HG02943 (cell line): ENCODE measurements at regions not wholly inside any gene's neighbourhood (a gene's known extent, or its start where the extent isn't known, plus 50 kb on each side); places are given as distances from the start of the nearest gene placed in this dataset.
"Not testable (repeated sequence)": the region's sequence is repeated elsewhere in the genome, so short reads cannot be mapped to it uniquely, and the experiment has no call there.

Source experiments
- ATAC-seq: cut with Tn5 transposase; IDR thresholded peaks from one replicate; pipeline ENCODE4 v1.9.1; 2021; ENCODE audit warnings: mild to moderate bottlenecking, low read depth, moderate library complexity; ENCODE audit not compliant: unreplicated experiment

DNA sequence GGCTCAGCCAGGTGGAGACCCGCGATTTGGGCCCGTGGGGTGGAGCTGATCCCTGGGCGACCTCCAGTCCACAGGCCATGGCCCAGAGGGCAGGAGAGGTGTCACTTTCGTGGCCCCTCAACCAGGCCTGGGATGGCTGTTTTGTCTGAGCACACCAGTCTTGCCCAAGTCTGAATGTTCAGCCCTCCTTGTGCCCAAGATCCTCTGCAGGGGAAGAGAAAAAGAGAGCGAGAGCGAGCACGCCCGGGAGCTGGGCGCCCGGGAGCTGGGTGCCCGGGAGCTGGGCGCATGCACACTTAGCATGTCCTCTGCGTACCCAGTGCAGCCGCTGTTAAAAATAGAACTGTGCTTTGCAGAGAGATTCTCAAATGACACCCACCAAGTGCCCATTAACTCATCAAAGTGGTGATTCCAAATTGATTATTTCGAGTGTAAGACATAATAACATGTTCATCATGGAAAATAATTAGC is 403.3 kb upstream of the TNRC6C start:
- ATAC-seq = no peak

GRCh38 chr17:77555741-77556291 is 402.7 kb upstream of the TNRC6C start:
- no peak for ATAC-seq

DNA sequence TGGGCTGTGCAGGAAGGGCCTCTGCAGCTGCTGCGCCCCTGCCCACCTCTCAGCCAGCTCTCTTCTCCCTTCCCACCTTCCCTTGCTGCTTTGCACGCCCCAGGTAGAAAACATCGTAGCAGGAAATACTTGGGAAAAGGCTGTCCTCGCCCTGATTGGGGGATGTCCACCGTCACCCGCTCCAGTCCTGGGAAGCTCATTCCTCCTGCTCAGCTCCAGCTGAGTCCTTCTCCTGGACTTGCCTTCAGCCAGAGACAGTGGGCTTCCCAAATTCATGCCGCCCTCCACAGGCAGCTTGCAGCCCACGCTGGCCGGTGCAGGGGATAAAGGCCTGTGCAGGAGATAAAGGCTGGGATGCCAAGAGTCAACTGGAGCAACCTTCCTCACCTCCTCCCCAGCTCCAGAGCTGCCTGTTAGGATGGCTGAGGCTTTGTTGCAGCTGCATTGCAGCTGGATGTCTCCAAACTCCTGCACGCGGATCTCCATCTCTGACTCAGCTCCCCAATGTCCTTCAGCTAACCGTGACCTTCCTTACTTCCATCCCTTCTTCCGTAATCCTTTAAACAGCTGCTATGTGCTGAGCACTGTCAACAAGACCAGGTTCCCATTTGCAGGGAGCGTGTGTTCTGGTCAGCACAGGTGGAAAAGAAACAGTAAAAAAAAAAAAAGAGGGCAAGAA is 402.0 kb upstream of the TNRC6C start:
- ATAC-seq = no peak

DNA sequence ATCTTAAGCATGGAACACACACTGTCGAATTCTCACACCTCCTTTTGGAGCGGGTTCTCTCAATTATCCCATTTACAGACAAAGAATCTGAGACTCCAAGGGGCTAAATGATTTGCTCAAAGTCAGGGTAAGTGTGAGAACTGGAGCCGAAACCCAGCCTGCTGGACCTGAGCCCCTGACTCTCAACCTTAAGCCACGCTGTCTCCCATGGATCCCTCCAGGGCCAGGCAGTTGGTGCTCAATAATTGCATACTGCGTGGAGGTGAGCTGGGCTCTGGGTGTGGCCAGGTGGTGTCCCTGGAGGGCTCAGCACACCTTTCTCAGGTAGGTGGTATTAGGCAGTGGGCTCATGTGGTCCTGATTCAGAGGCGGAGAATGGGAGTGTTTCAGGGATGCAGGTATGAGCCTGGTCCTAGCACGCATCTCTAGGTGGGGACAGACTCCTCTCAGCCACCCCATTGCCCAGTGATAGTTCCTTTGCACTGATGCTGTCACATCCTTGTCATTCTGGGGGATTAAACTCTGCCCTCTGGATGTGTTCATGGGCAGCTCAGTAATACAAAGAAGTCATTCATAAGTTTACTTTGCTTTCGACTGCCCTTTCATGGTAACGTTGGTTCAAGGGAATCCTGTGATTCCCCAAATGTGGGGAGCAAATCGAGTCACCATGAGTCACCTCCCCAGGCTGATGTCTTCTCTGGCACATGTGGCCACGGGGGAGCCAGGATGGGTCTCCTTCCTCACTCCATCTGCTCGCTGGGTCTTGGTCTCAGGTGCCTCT is 399.5 kb upstream of the TNRC6C start:
- ATAC-seq = no peak

DNA sequence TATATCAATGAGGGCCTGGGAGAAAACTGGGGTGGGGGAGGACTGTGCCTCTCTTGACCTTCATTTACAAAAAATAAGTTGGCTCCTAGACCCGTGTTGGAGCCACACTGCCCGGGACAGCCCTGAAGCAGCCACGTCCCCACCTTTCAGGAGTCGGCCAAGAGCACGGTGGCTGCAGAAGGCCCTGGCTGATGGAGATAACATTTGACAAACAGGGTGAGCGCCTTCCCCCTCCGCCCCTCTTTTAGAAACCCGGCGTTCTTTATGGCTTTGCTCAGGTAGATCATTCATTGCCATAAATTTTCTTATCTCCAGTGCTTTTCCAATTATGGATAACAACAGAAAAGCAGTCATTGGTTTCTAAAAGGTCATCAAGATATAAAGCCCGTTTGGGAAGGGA is 398.1 kb upstream of the TNRC6C start:
- no peak for ATAC-seq

DNA sequence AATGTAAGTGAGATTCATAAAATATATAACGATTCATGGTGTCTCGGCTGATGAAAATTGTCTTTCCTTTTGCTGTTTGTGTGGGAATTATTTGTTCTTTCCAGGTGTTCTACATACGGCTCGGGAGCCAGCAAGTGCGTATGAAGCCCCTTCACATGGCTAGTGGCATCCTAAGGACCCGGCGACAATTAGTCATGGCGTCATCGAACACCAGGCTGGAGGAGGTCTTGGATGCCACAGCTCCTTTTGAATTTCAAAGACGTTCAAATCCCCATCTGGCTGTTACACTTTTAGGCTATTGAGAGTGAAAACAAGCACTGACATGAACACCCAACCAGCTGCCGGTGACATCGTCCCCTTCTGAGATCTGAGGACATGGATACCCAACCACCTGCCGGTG is 397.7 kb upstream of the TNRC6C start:
- ATAC-seq = no peak

DNA sequence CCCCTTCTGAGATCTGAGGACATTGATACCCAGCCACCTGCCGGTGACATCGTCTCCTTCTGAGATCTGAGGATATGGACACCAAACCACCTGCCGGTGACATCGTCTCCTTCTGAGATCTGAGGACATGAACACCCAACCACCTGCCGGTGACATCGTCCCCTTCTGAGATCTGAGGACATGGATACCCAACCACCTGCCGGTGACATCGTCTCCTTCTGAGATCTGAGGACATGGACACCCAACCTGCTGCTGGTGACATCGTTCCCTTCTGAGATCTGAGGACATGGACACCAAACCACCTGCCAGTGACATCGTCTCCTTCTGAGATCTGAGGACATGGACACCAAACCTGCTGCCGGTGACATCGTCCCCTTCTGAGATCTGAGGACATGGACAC is 396.1 kb upstream of the TNRC6C start:
- not testable (repeated sequence) for ATAC-seq

DNA sequence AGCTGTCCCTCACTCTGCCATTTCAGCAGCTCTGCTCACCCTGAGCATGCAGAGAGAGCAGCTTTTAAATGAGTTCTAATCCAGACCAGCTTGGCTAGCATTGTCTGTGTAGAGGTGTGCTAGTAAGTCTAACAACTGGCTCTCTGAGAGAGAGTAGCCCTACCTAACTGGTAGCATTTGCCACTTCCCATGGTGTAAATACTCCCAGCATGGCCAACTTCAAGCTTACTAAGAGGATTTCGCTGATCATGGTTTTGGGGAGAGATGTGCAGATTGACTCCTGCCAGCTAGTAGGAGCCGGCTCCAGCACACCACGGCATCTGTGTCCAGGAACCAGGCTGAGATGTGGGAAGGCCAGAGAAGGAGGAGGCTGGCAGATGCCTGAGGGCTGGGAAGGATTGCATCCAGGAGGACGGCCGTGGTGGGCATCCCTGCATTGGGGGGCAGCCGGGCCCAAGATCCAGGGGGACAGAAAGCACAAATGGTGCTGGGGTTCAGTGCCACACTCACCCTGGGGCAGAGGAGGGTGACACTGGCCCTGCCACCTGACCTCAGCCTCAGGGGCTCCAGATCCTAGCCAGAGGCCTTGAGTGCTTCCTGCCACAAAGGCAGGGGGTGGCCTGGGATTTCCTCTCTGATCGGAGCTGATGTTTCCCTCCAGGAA is 394.9 kb upstream of the TNRC6C start:
- no peak for ATAC-seq

DNA sequence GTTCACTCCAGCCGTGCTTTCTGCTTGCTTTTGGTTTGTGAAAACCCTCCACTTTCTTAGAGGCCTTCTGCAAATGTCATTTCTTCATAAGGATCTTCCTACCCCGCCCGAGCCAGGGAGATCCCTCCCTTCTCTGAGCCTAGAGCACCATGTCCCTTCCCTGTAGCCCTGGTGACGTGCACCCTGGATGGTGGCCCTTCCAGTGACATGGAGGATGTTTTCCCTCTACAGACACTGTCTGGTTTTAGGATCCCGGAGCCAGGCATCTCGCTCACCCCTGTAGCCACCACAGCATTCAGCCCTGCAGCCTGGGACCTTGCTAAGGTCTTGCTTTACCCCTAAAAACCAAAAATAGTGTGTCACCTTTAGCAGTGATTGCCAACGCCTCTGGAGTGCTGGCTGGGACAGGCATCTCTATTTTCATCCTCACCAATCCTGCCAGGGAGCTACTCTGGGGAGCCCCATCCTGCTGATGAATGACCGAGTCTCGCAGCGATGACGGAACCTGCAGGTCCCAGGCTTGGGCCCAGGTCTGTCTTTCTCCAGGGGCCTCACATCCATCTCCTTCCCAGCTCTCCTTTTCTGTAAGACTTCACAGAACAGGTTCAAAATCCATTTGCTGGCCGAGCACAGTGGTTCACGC is 394.1 kb upstream of the TNRC6C start:
- no peak for ATAC-seq

DNA sequence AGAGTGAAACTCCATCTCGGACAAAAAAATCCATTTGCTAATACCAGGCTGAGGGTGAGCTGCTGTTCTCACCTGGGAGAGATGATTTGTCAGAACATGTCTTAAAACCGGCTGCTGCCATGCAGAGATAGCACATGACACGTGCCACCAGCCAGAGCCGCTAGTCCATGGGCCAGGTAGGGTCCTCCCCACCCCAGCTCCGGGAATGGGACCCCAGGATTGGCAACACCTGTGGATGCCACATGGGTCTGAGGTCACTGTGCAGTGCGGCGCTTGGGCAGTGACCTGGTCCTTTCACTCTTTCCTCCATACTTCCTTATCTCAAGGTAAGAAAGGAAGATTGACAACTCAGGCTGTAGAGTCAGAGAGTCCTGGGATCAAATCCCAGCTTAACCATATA is 393.3 kb upstream of the TNRC6C start:
- ATAC-seq = no peak

DNA sequence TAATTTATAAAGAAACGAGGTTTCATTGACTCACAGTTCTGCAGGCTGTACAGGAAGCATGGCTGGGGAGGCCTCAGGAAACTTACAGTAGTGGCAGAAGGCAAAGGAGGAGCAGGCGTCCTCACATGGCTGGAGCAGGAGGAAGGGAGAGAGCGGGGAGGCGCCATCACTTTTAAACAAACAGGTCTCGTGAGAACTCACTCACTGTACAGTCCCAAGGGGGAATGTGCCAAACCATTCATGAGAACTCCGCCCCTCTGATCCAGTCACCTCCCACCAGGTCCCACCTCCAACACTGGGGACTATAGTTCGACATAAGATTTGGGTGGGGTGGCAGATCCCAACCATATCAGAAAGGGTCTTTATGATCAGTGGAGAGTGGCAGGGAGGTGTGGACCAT is 392.4 kb upstream of the TNRC6C start:
- no peak for ATAC-seq

- ATAC-seq = no peak
Measured at GRCh38 chr17:77566566-77567138, 391.9 kb upstream of the TNRC6C start.

- no peak for ATAC-seq
Measured at GRCh38 chr17:77568540-77568939, 390.0 kb upstream of the TNRC6C start.

DNA sequence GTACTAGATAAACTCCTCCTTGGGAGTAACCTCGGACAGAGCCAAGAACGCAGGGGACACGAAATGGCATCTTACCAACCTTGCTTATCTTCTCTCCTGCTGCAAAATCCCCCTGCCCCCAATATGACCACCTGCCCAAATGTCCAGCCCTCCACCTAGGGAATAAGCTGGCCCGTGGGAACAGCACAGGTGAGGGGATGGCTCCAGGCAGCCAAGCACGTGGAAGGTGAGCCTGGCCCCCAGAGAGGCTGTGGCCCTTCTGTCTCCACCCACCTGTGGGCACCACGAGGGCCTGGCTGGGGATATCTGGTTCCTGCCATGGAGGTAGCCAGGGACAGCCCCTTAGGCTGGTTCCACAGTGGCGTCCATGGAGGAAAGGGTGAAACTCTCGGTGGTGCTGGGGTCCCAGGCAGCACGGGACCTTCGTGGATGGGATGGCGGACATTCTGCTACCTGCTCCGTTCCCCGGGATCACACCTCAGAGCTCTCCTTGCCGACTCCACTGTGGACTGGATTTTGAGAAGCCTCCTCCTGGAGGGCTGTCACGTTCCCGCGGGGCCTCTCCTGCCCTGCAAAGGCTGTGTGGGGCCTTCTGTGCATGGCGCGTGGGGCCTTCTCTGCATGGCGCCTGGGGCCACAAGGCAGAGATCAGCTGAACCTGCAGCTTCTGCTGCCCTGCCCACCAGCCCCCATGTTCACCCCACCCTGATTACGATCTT is 388.5 kb upstream of the TNRC6C start:
- no peak for ATAC-seq

- no peak for ATAC-seq
Measured at GRCh38 chr17:77570565-77570898, 388.0 kb upstream of the TNRC6C start.

DNA sequence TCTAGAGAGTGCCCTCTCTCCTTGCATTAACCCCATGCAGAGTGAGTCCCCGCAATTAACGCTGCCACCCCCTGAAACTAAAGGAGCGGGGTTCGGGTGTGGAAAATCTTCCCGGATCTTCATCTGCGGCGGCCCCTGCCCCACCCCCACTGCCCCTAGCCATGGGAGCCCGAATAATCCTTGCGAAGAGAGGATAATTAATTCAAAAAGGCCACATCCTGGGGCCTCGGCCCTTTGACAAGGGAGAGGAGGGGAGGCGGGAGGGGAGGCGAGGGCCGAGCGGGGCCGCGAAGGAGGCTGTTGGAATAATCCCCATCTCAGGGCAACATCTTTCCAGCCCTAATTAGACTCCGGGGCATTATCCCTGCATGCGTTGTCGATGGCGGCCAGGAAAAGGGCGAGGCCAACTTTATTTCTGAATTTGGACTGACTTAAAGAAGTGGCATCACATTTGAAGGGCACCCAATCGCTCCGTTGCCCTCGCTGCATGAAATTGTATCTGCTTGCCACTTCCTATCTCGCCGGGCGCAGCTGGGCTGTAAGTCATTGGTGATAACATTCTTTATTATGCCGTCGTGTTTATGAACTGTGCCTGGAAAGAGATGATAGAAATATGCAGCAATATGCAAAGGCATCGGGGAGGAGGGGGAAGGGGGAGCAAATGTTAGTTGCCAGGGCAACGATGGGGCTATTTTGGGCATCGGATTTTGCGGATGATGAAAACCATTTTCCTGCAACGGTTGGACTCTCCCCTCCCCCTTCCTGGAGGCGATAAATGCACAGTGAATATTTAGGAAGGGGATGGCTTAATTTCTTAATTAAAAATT is 387.1 kb upstream of the TNRC6C start:
- ATAC-seq = no peak

DNA sequence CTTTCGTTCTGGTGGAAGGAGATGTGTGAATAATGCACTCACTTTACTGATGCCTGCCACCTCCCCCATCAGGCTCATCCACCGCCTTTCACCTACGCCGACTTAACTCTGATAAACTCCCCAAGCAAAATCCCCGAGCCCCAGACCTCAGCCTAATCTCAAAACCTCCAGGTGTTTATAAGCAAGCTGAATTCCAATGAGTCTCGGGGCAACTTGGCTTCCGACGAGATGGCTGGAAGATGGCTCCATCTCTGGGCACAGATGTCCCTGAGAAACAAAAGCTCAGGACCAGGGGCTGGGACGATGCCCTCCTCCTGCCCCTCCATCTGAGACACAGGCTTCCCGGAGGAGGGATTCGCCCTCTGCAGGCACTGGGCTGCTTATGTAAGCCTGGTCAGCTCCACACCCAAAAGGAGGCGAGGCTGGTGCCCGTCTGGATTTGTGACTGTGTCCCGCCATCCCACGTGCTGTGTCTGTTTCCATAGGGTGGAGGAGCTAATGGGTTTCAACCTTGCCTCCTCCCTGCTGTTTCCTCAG is 386.4 kb upstream of the TNRC6C start:
- no peak for ATAC-seq

DNA sequence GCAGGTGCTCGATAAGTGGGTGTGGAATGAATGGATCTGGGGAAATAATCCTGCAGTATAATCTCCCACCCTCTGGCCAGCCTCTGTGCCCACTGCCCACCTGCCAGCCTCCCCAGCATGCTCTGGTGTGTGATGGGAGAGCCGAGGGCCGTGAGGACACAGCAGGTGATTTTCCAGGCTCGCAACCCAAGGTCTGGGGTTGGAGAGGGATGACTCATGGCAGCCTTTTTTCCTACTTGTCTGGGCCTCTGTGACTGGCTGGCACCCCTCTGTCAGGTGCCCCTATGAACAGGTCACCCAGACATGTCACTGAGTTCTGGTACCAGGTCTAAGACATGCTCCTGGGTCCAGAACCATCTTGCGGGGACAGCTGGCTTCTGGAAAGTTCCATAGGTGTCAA is 385.7 kb upstream of the TNRC6C start:
- ATAC-seq = no peak

DNA sequence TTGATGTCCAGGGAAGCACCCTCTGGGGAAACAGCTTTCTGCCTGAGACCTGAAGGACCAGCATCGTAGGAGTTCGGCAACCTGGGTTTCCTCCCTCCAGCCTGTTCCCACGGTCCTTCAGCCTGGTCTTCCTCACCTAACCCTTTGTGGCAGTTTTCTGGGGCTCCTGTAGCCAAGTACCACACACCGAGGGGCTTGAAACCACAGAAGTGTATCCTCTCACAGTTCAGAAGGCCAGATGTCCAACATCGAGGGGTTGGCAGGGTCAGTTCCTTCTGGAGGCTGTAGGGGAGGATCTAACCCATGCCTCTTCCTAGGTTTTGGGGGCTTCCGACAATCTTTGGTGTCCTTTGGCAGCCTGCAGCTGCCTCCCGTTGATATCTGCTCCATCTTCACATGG is 381.0 kb upstream of the TNRC6C start:
- no peak for ATAC-seq
